Peyer's patch (tissue), 4 donors: ENCODE measurements at regions not wholly inside any gene's neighbourhood (a gene's known extent, or its start where the extent isn't known, plus 50 kb on each side); places are given as distances from the start of the nearest gene placed in this dataset.

Experiments
- DNase-seq, 3 donors: peaks; one replicate each; pipeline ENCODE4 v3.0.0-alpha.2; 2017 to 2019
- H3K27ac ChIP-seq, 4 donors: fragments of 200-600 bp; sonication (generic); one replicate each; pipeline ENCODE4 v1.5.1; 2016 to 2019
- H3K27me3 ChIP-seq, 2 donors: fragments of 200-600 bp; sonication (generic); one replicate each; pipeline ENCODE4 v1.5.1; 2019
- H3K36me3 ChIP-seq, 3 donors: fragments of 200-600 bp; sonication (generic); one replicate each; pipeline ENCODE4 v1.5.1; 2016 to 2019
- H3K4me1 ChIP-seq, 4 donors: fragments of 200-600 bp; sonication (generic); one replicate each; pipeline ENCODE4 v1.5.1; 2016 to 2019
- H3K4me3 ChIP-seq, 4 donors: fragments of 200-600 bp; sonication (generic); 1 replicate in 3 of 4; 2 replicates in 1 of 4; pipeline ENCODE4 v1.5.1; 2016 to 2019; ENCODE audit warnings: mild to moderate bottlenecking in 1 of 4
- H3K9me3 ChIP-seq, 4 donors: fragments of 200-600 bp; sonication (generic); one replicate each; pipeline ENCODE4 v1.5.1; 2016 to 2019; ENCODE audit warnings: mild to moderate bottlenecking in 1 of 4
- CTCF ChIP-seq, 6 experiments: fragments of 450-650 bp in 4 of 6; fragments of 200-600 bp in 2 of 6; sonication (generic) in 1 of 6; IDR thresholded peaks; one replicate each; pipeline ENCODE4 v1.5.1; 2017 to 2019; ENCODE audit warnings: antibody characterized with exemption in 6 of 6, mild to moderate bottlenecking in 3 of 6, moderate library complexity in 1 of 6
- POLR2A ChIP-seq, 2 donors: fragments of 450-650 bp; IDR thresholded peaks; one replicate each; pipeline ENCODE4 v1.5.1; 2017; ENCODE audit warnings: antibody characterized with exemption in 2 of 2, mild to moderate bottlenecking in 2 of 2, moderate library complexity in 2 of 2

GRCh38 chr3:177610686-177611633 lies 413.7 kb upstream of the TBL1XR1 start:
- no peak for TF ChIP-seq CTCF (IDR thresholded peaks at IDR 0.05)
- no peak for TF ChIP-seq POLR2A (IDR thresholded peaks at IDR 0.05)
- H3K4me1 ChIP-seq = peaks cover 0 to 23% (median 0%) of the 10 kb centered on the region in 4 donors
- no peak overlapping the region for H3K4me3 ChIP-seq
- H3K36me3 ChIP-seq = no peaks in the 10 kb centered on the region
- no peaks in the 10 kb centered on the region for H3K27me3 ChIP-seq
- H3K27ac ChIP-seq = no peak overlapping the region
- DNase-seq = peak in 1 of 3 donors; percentile 31
- H3K9me3 ChIP-seq = no peaks in the 10 kb centered on the region

DNA sequence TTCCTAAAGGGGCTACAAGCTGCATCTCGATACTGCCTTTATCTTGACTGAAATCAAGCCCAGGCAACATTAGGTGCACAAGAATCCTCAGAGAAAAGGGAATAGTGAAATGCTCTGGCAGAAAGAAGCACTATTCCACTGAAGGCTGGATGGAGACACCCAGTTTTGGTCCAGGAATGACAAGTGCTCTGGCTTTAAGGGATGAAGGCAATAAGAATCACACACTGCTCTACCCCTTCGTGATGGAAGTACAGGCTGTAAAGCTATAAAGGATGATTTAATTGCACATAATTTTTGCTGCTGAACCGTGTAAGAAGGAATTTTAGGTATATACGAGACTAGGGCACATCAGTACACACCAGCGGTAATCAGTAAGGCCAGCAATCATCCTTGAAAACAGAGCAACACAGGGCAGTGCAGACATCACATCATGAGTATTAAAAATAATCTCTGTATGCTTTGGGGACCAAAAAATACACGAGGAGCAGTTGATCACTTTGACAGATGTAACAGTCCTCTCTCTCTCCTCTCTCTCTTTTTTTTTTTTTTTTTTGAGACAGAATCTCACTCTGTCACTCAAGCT lies 414.6 kb upstream of the TBL1XR1 start:
- Histone ChIP-seq H3K27me3 (no peaks in the 10 kb centered on the region), H3K9me3 (no peaks in the 10 kb centered on the region), H3K4me1 (peaks cover 0 to 23% (median 0%) of the 10 kb centered on the region in 4 donors), H3K4me3 (no peak overlapping the region), H3K36me3 (no peaks in the 10 kb centered on the region), H3K27ac (no peak overlapping the region)
- TF ChIP-seq CTCF (IDR thresholded peaks at IDR 0.05) = no peak
- DNase-seq = no peak

- H3K4me1 ChIP-seq = peaks cover 0 to 23% (median 0%) of the 10 kb centered on the region in 4 donors
- DNase-seq = no peak
- H3K4me3 ChIP-seq = no peak overlapping the region
- H3K27ac ChIP-seq = no peak overlapping the region
- no peaks in the 10 kb centered on the region for H3K9me3 ChIP-seq
- H3K27me3 ChIP-seq = no peaks in the 10 kb centered on the region
- TF ChIP-seq CTCF (IDR thresholded peaks at IDR 0.05) (no peak), POLR2A (IDR thresholded peaks at IDR 0.05) (no peak)
- no peaks in the 10 kb centered on the region for H3K36me3 ChIP-seq
Observed at GRCh38 chr3:177613901-177614300, 416.6 kb upstream of the TBL1XR1 start.

DNA sequence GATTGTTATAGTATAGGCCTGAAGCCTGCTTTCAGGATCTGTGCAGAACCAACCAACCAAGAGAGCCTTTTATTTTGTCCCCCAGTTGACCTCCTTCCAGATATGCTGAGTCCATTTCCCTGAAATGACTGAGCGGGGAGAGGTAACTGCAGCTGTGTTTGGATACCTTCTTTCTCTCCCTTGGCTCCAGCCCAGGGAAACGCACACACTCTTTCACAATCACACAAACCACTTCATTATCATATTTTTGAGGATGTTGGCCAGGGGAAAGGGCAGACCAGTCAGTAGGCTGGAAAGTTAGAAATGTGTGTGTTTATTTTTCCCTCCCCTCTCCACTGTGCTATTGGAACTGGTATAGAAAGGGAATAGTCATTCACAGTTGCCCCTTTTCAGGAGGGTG lies 417.7 kb upstream of the TBL1XR1 start:
- TF ChIP-seq POLR2A (IDR thresholded peaks at IDR 0.05) (no peak), CTCF (IDR thresholded peaks at IDR 0.05) (no peak)
- Histone ChIP-seq H3K9me3 (no peaks in the 10 kb centered on the region), H3K4me1 (peaks cover 0 to 18% (median 0%) of the 10 kb centered on the region in 4 donors), H3K4me3 (no peak overlapping the region), H3K27me3 (no peaks in the 10 kb centered on the region), H3K27ac (peak overlapping the region in 1 of 4 donors; percentile 31), H3K36me3 (no peaks in the 10 kb centered on the region)
- peak in 1 of 3 donors; percentile 70 for DNase-seq

GRCh38 chr3:177618873-177619733 lies 421.8 kb upstream of the TBL1XR1 start:
- Histone ChIP-seq H3K4me1 (peaks cover 0 to 9% (median 0%) of the 10 kb centered on the region in 4 donors), H3K27ac (peak overlapping the region in 2 of 4 donors; percentile 25 to 33), H3K9me3 (no peaks in the 10 kb centered on the region), H3K27me3 (no peaks in the 10 kb centered on the region), H3K36me3 (no peaks in the 10 kb centered on the region), H3K4me3 (no peak overlapping the region)
- no peak for DNase-seq
- TF ChIP-seq POLR2A (IDR thresholded peaks at IDR 0.05) = no peak
